ENCODE measurements at regions not wholly inside any gene's neighbourhood (a gene's known extent, or its start where the extent isn't known, plus 50 kb on each side); places are given as distances from the start of the nearest gene placed in this dataset.

DNA sequence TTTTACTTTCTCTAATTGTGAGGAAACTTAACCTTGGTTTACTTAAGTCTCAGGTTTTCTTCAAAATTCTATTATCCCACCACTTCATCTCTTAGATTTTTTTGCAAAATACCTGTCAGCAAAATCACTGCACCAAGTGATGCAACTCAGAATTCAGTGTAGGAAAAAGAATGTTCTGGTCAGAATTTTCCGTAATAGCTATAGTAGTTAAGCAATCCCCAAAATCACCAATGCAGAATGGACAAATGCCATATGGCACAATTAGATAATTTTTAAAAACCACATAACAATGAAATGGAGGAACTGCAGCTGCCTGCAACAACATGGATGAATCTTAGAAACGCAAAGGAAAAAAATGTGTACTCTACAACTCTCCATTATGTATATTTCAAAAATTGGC lies 373.1 kb downstream of the NAF1 start:
- Histone ChIP-seq H3K9me2 (replicated peaks; ENCODE audit: insufficient read depth, low read length) (0 out of 2 replicates have a peak, but pooled peaks cover 5% of the 10 kb centered on the region), H2AFZ (ENCODE audit: low read length) (no peak overlapping the region), H3K27ac (ENCODE audit: low read length) (no peak overlapping the region), H3K4me3 (ENCODE audit: low read length) (no peak overlapping the region), H3K27me3 (ENCODE audit: low read length) (no peaks in the 10 kb centered on the region), H3K9ac (ENCODE audit: low read length) (no peak overlapping the region), H3K9me3 (ENCODE audit: low read length) (no peaks in the 10 kb centered on the region), H4K20me1 (ENCODE audit: insufficient read depth, low read depth, low read length) (no peaks in the 10 kb centered on the region), H3K4me1 (ENCODE audit: low read length) (no peaks in the 10 kb centered on the region), H3K4me2 (ENCODE audit: low read depth, low read length, poor library complexity, severe bottlenecking) (no peak overlapping the region), H3K79me2 (ENCODE audit: low read length) (no peaks in the 10 kb centered on the region), H3K36me3 (ENCODE audit: insufficient read depth, low read length) (no peaks in the 10 kb centered on the region)
- DNase-seq: no peak

DNA sequence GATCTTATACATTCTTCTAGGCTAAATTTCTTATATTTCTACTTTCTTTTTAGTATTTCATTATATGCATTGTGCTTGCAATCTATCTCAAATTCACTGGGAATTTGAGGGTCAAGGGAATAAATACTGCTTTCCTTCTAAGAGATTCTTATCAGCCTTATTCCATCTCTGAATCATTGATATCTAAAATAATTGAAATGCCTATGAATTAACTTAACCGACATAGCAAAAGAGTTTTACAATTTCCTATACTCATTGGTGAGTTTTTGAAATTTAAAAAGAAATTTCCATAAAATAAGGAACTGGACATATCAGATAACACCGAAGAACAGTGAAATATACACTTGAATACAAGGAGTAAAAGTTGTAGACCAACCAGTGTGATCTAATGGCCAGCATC lies 373.7 kb downstream of the NAF1 start:
- Histone ChIP-seq H3K9me3 (ENCODE audit: low read length) (no peaks in the 10 kb centered on the region), H3K27me3 (ENCODE audit: low read length) (no peaks in the 10 kb centered on the region), H3K27ac (ENCODE audit: low read length) (no peak overlapping the region), H3K9ac (ENCODE audit: low read length) (no peak overlapping the region), H3K4me3 (ENCODE audit: low read length) (no peak overlapping the region), H3K36me3 (ENCODE audit: insufficient read depth, low read length) (no peaks in the 10 kb centered on the region), H3K9me2 (replicated peaks; ENCODE audit: insufficient read depth, low read length) (0 out of 2 replicates have a peak, but pooled peaks cover 5% of the 10 kb centered on the region), H3K4me2 (ENCODE audit: low read depth, low read length, poor library complexity, severe bottlenecking) (no peak overlapping the region), H4K20me1 (ENCODE audit: insufficient read depth, low read depth, low read length) (no peaks in the 10 kb centered on the region), H3K79me2 (ENCODE audit: low read length) (no peaks in the 10 kb centered on the region), H3K4me1 (ENCODE audit: low read length) (no peaks in the 10 kb centered on the region), H2AFZ (ENCODE audit: low read length) (no peak overlapping the region)
- DNase-seq: no peak

DNA sequence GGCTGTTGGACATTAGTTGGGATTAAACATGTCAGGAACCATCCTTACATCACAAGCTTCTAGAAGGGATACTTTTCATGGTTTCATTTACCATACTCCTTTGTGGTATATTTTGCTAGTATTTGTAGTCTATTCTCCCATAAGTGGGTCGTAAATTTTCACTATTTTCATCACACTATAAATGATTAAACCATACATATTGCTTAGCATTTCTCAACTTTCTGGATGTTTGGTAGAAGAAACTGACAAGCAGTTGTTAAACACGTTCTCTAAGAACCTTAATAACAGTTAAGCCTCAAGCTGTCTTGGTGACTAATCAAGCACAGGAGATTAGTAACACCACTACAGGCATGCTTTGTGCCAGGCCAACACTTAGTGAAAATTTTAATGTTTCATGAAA lies 375.5 kb downstream of the NAF1 start:
- no peak overlapping the region for H3K4me2 ChIP-seq (ENCODE audit: low read depth, low read length, poor library complexity, severe bottlenecking)
- 0 out of 2 replicates have a peak, but pooled peaks cover 4% of the 10 kb centered on the region for H3K9me2 ChIP-seq (replicated peaks; ENCODE audit: insufficient read depth, low read length)
- no peak overlapping the region for H2AFZ ChIP-seq (ENCODE audit: low read length)
- H4K20me1 ChIP-seq (ENCODE audit: insufficient read depth, low read depth, low read length): no peaks in the 10 kb centered on the region
- no peak overlapping the region for H3K4me3 ChIP-seq (ENCODE audit: low read length)
- H3K79me2 ChIP-seq (ENCODE audit: low read length): no peaks in the 10 kb centered on the region
- H3K9ac ChIP-seq (ENCODE audit: low read length): no peak overlapping the region
- H3K9me3 ChIP-seq (ENCODE audit: low read length): no peaks in the 10 kb centered on the region
- no peaks in the 10 kb centered on the region for H3K27me3 ChIP-seq (ENCODE audit: low read length)
- no peaks in the 10 kb centered on the region for H3K36me3 ChIP-seq (ENCODE audit: insufficient read depth, low read length)
- DNase-seq: no peak
- H3K4me1 ChIP-seq (ENCODE audit: low read length): no peaks in the 10 kb centered on the region
- H3K27ac ChIP-seq (ENCODE audit: low read length): no peak overlapping the region

- Histone ChIP-seq H3K4me3 (ENCODE audit: low read length) (no peak overlapping the region), H3K9me3 (ENCODE audit: low read length) (no peaks in the 10 kb centered on the region), H3K4me1 (ENCODE audit: low read length) (no peaks in the 10 kb centered on the region), H3K9ac (ENCODE audit: low read length) (no peak overlapping the region), H2AFZ (ENCODE audit: low read length) (no peak overlapping the region), H3K36me3 (ENCODE audit: insufficient read depth, low read length) (no peaks in the 10 kb centered on the region), H3K4me2 (ENCODE audit: low read depth, low read length, poor library complexity, severe bottlenecking) (no peak overlapping the region), H3K27ac (ENCODE audit: low read length) (no peak overlapping the region), H3K27me3 (ENCODE audit: low read length) (no peaks in the 10 kb centered on the region), H3K79me2 (ENCODE audit: low read length) (no peaks in the 10 kb centered on the region), H4K20me1 (ENCODE audit: insufficient read depth, low read depth, low read length) (no peaks in the 10 kb centered on the region), H3K9me2 (replicated peaks; ENCODE audit: insufficient read depth, low read length) (0 out of 2 replicates have a peak, but pooled peaks cover 4% of the 10 kb centered on the region)
- DNase-seq: no peak
These were observed 379.6 kb downstream of the NAF1 start for GRCh38 chr4:162787120-162787519.

- Histone ChIP-seq H3K27me3 (ENCODE audit: low read length) (no peaks in the 10 kb centered on the region), H3K4me3 (ENCODE audit: low read length) (no peak overlapping the region), H3K9me3 (ENCODE audit: low read length) (no peaks in the 10 kb centered on the region), H3K79me2 (ENCODE audit: low read length) (no peaks in the 10 kb centered on the region), H3K4me1 (ENCODE audit: low read length) (no peaks in the 10 kb centered on the region), H3K9ac (ENCODE audit: low read length) (no peak overlapping the region), H4K20me1 (ENCODE audit: insufficient read depth, low read depth, low read length) (no peaks in the 10 kb centered on the region), H3K36me3 (ENCODE audit: insufficient read depth, low read length) (no peaks in the 10 kb centered on the region), H3K9me2 (replicated peaks; ENCODE audit: insufficient read depth, low read length) (no peaks in the 10 kb centered on the region), H3K4me2 (ENCODE audit: low read depth, low read length, poor library complexity, severe bottlenecking) (no peak overlapping the region), H2AFZ (ENCODE audit: low read length) (no peak overlapping the region), H3K27ac (ENCODE audit: low read length) (no peak overlapping the region)
- DNase-seq: no peak
These were observed 383.7 kb downstream of the NAF1 start for GRCh38 chr4:162782778-162783525.

DNA sequence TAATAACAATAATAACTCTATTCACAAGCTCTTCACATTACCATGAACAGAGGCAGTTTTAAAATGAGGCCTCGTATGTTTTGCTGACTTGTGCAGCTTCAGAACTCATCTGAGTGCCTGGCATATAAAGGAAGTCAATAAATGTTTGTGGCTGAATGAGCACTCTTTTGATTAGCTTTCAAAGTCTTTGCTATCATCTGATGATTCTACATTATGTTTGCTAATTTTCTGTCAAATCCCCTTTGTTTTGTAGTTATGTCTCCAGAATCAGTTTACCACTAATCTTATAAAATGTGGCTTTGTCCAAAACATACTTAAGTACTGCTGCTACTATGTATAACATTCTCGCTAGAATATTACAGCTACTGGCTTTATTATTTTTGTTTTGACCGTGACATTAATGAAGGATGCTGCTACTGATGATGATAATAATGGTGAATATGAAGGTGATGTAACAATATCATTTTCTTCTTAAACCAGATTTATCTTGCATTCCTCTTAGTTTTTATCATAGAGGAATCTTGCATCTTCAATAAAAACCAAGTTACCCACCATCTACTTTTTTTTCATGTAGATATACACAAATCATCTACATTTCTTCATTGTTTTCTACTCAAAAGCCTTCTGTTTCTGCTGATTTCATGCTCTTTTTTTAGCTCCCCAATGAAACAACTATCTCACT lies 384.5 kb downstream of the NAF1 start:
- Histone ChIP-seq H3K4me2 (ENCODE audit: low read depth, low read length, poor library complexity, severe bottlenecking) (no peak overlapping the region), H3K4me1 (ENCODE audit: low read length) (no peaks in the 10 kb centered on the region), H3K27ac (ENCODE audit: low read length) (no peak overlapping the region), H3K9ac (ENCODE audit: low read length) (no peak overlapping the region), H2AFZ (ENCODE audit: low read length) (no peak overlapping the region), H4K20me1 (ENCODE audit: insufficient read depth, low read depth, low read length) (no peaks in the 10 kb centered on the region), H3K27me3 (ENCODE audit: low read length) (no peaks in the 10 kb centered on the region), H3K9me2 (replicated peaks; ENCODE audit: insufficient read depth, low read length) (no peaks in the 10 kb centered on the region), H3K4me3 (ENCODE audit: low read length) (no peak overlapping the region), H3K79me2 (ENCODE audit: low read length) (no peaks in the 10 kb centered on the region), H3K36me3 (ENCODE audit: insufficient read depth, low read length) (no peaks in the 10 kb centered on the region), H3K9me3 (ENCODE audit: low read length) (no peaks in the 10 kb centered on the region)
- DNase-seq: no peak

- Histone ChIP-seq H3K36me3 (ENCODE audit: insufficient read depth, low read length) (no peaks in the 10 kb centered on the region), H3K79me2 (ENCODE audit: low read length) (no peaks in the 10 kb centered on the region), H3K4me3 (ENCODE audit: low read length) (no peak overlapping the region), H3K9me2 (replicated peaks; ENCODE audit: insufficient read depth, low read length) (no peaks in the 10 kb centered on the region), H3K9ac (ENCODE audit: low read length) (no peak overlapping the region), H3K4me1 (ENCODE audit: low read length) (no peaks in the 10 kb centered on the region), H3K4me2 (ENCODE audit: low read depth, low read length, poor library complexity, severe bottlenecking) (no peak overlapping the region), H4K20me1 (ENCODE audit: insufficient read depth, low read depth, low read length) (no peaks in the 10 kb centered on the region), H3K27me3 (ENCODE audit: low read length) (no peaks in the 10 kb centered on the region), H2AFZ (ENCODE audit: low read length) (no peak overlapping the region), H3K27ac (ENCODE audit: low read length) (no peak overlapping the region), H3K9me3 (ENCODE audit: low read length) (no peaks in the 10 kb centered on the region)
- no peak for DNase-seq
These were observed 395.8 kb downstream of the NAF1 start for GRCh38 chr4:162770761-162771490.

DNA sequence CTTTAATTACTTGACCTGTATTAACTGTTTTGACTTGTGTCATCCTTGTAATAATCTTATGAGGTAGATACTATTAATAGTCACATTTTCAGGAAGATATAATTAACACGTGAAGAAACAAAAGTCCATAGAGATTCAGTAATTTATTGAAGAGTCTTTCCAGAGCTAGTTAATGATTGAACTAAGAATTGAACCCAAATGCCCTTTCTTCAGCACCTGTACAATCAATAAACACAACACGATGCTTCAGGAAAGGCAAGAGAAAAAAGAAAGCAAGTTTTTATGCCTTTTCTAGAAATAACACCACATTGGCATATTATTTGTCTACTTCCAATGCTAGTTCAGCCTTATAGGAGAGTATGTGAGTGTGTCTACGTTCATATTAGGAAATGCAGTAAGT lies 399.6 kb downstream of the NAF1 start:
- no peaks in the 10 kb centered on the region for H3K36me3 ChIP-seq (ENCODE audit: insufficient read depth, low read length)
- no peaks in the 10 kb centered on the region for H3K9me2 ChIP-seq (replicated peaks; ENCODE audit: insufficient read depth, low read length)
- no peak overlapping the region for H3K4me2 ChIP-seq (ENCODE audit: low read depth, low read length, poor library complexity, severe bottlenecking)
- no peaks in the 10 kb centered on the region for H4K20me1 ChIP-seq (ENCODE audit: insufficient read depth, low read depth, low read length)
- no peak for DNase-seq
- H2AFZ ChIP-seq (ENCODE audit: low read length): no peak overlapping the region
- no peak overlapping the region for H3K27ac ChIP-seq (ENCODE audit: low read length)
- H3K4me1 ChIP-seq (ENCODE audit: low read length): no peaks in the 10 kb centered on the region
- H3K79me2 ChIP-seq (ENCODE audit: low read length): no peaks in the 10 kb centered on the region
- H3K27me3 ChIP-seq (ENCODE audit: low read length): no peaks in the 10 kb centered on the region
- H3K4me3 ChIP-seq (ENCODE audit: low read length): no peak overlapping the region
- no peak overlapping the region for H3K9ac ChIP-seq (ENCODE audit: low read length)
- H3K9me3 ChIP-seq (ENCODE audit: low read length): no peaks in the 10 kb centered on the region
